B cell (primary cell): ENCODE measurements at regions not wholly inside any gene's neighbourhood (a gene's known extent, or its start where the extent isn't known, plus 50 kb on each side); places are given as distances from the start of the nearest gene placed in this dataset.
"Not testable (repeated sequence)": the region's sequence is repeated elsewhere in the genome, so short reads cannot be mapped to it uniquely, and the experiment has no call there.

ENCODE experiments used
- ATAC-seq: fragments of 200-7000 bp; cut with Tn5 transposase; one replicate; pipeline ENCODE4 v1.10.0; 2021; ENCODE audit warnings: low read depth, mild to moderate bottlenecking, moderate number of reproducible peaks, moderate library complexity
- CTCF ChIA-PET: fragments of 350-600 bp; sonication (Branson Sonifier 250); formaldehyde crosslinking; loops from one replicate; lab custom pipeline; 2021; ENCODE audit warnings: antibody characterized with exemption, inconsistent platforms; lab: Charles Lee
- POLR2A ChIA-PET: fragments of 350-600 bp; sonication (Branson Sonifier 250); formaldehyde crosslinking; loops from one replicate; lab custom pipeline; 2021; ENCODE audit warnings: antibody characterized with exemption; lab: Charles Lee
- DNase-seq: peaks from one replicate; pipeline ENCODE4 v3.0.0; 2013
- H2AFZ ChIP-seq: 2 replicates; pipeline ENCODE4 v1.6.1; 2012; ENCODE audit warnings: mild to moderate bottlenecking, low read depth, low read length; ENCODE audit not compliant: insufficient read depth, poor library complexity, severe bottlenecking
- H3K27ac ChIP-seq, 2 donors: 1 replicate in 1 of 2; 2 replicates in 1 of 2; pipeline ENCODE4 v1.5.1; 2012 to 2013; ENCODE audit warnings: low read length in 2 of 2, mild to moderate bottlenecking in 2 of 2, moderate library complexity in 1 of 2
- H3K27me3 ChIP-seq, 4 experiments: fragments of 200-600 bp in 1 of 4; sonication (generic) in 1 of 4; replicated peaks in 1 of 4; 1 replicate in 2 of 4; 2 replicates in 2 of 4; pipeline versions ENCODE4 v1.6.1 to v1.7.0; 2013 to 2016; ENCODE audit warnings: low read length in 3 of 4, mild to moderate bottlenecking in 2 of 4, mixed read lengths in 1 of 4, moderate library complexity in 1 of 4; ENCODE audit not compliant: insufficient read depth in 4 of 4, control insufficient read depth in 3 of 4; ENCODE audit errors: control extremely low read depth in 1 of 4
- H3K36me3 ChIP-seq, 2 experiments: replicated peaks in 1 of 2; 1 replicate in 1 of 2; 2 replicates in 1 of 2; pipeline versions ENCODE4 v1.6.1 to v1.7.1; 2013; ENCODE audit warnings: low read length in 1 of 2; ENCODE audit not compliant: insufficient read depth in 2 of 2, control insufficient read depth in 1 of 2; ENCODE audit errors: control extremely low read depth in 1 of 2, extremely low read depth in 1 of 2
- H3K4me1 ChIP-seq, 2 donors: fragments of 200-600 bp in 1 of 2; sonication (generic) in 1 of 2; 1 replicate in 1 of 2; 2 replicates in 1 of 2; pipeline versions ENCODE4 v1.5.1 to v1.6.1; 2013 to 2017; ENCODE audit warnings: low read length in 2 of 2; ENCODE audit not compliant: control insufficient read depth in 2 of 2, insufficient read depth in 2 of 2
- H3K4me2 ChIP-seq: replicated peaks from 2 replicates; pipeline ENCODE3; 2012; ENCODE audit warnings: mild to moderate bottlenecking, low read depth, low read length; ENCODE audit not compliant: poor library complexity, severe bottlenecking
- H3K4me3 ChIP-seq, 5 experiments: fragments of 200-600 bp in 1 of 5; sonication (generic) in 1 of 5; 1 replicate in 3 of 5; 2 replicates in 2 of 5; pipeline versions ENCODE4 v1.5.1 to v1.7.0; 2011 to 2016; ENCODE audit warnings: low read length in 4 of 5, mild to moderate bottlenecking in 4 of 5, low read depth in 2 of 5, control low read depth in 1 of 5, moderate library complexity in 1 of 5; ENCODE audit not compliant: insufficient read depth in 1 of 5; ENCODE audit errors: control extremely low read depth in 1 of 5, extremely low read depth in 1 of 5
- H3K79me2 ChIP-seq: fragments of 200-600 bp; sonication (generic); one replicate; pipeline ENCODE4 v1.6.0; 2016; ENCODE audit warnings: low read length; ENCODE audit not compliant: control insufficient read depth, insufficient read depth
- H3K9ac ChIP-seq: fragments of 200-600 bp; sonication (generic); 2 replicates; pipeline ENCODE4 v1.6.1; 2017; ENCODE audit warnings: mild to moderate bottlenecking, low read length, moderate library complexity
- H3K9me3 ChIP-seq, 3 donors: one replicate each; pipeline versions ENCODE4 v1.6.1 to v1.7.1; 2013; ENCODE audit warnings: low read length in 2 of 3; ENCODE audit not compliant: control insufficient read depth in 2 of 3, insufficient read depth in 1 of 3; ENCODE audit errors: control extremely low read depth in 1 of 3
- H4K20me1 ChIP-seq: 2 replicates; pipeline ENCODE4 v1.6.0; 2012; ENCODE audit warnings: mild to moderate bottlenecking, low read length; ENCODE audit not compliant: insufficient read depth, control insufficient read depth, poor library complexity, severe bottlenecking
- H3K27ac Mint-ChIP-seq: one replicate; pipeline ENCODE4 v1.8.0; 2021; ENCODE audit warnings: mixed read lengths
- H3K27me3 Mint-ChIP-seq: one replicate; pipeline ENCODE4 v1.8.0; 2021; ENCODE audit warnings: mixed read lengths
- H3K4me1 Mint-ChIP-seq: one replicate; pipeline ENCODE4 v1.8.0; 2021; ENCODE audit warnings: mixed read lengths
- H3K4me3 Mint-ChIP-seq: one replicate; pipeline ENCODE4 v1.8.0; 2021; ENCODE audit warnings: mixed read lengths
- H3K9me3 Mint-ChIP-seq: one replicate; pipeline ENCODE4 v1.8.0; 2022; ENCODE audit warnings: mixed read lengths; ENCODE audit not compliant: insufficient read depth
- WGBS: methylation state at CpG from one replicate; pipeline ENCODE4 v1.1.5; 2013; ENCODE audit warnings: missing lambda C conversion rate; ENCODE audit not compliant: insufficient coverage; 5-methylcytosine and 5-hydroxymethylcytosine counted together
- intact Hi-C: fragments of 100-400 bp; cut with micrococcal nuclease; formaldehyde crosslinking; loops from one replicate; pipeline ENCODE4 v1.10.0; 2022

GRCh38 chr15:24202297-24202696 lies 473.3 kb upstream of the NPAP1 start:
- not testable (repeated sequence) for H3K27ac Mint-ChIP-seq

GRCh38 chr15:24211742-24212476 lies 463.7 kb upstream of the NPAP1 start:
- H3K4me3 Mint-ChIP-seq, H3K4me1 Mint-ChIP-seq, H3K27me3 Mint-ChIP-seq, CTCF ChIA-PET, H3K9me3 Mint-ChIP-seq, ATAC-seq, H3K4me1 ChIP-seq, intact Hi-C loops, H3K27me3 ChIP-seq, H4K20me1 ChIP-seq, H3K27ac ChIP-seq, H3K79me2 ChIP-seq, H2AFZ ChIP-seq, H3K4me2 ChIP-seq, H3K4me3 ChIP-seq, H3K27ac Mint-ChIP-seq, H3K36me3 ChIP-seq, H3K9ac ChIP-seq, DNase-seq, POLR2A ChIA-PET, H3K9me3 ChIP-seq: not testable (repeated sequence)
- 89% methylated on average over 1 of the region's 6 CpGs for WGBS

More at GRCh38 chr15:24202297-24202696, 473.3 kb upstream of the NPAP1 start:
- H3K36me3 ChIP-seq, intact Hi-C loops, H4K20me1 ChIP-seq, H3K4me2 ChIP-seq, H3K4me1 ChIP-seq, H3K9me3 Mint-ChIP-seq, H3K4me3 Mint-ChIP-seq, H2AFZ ChIP-seq, H3K27me3 Mint-ChIP-seq, H3K9ac ChIP-seq, H3K4me3 ChIP-seq, H3K27me3 ChIP-seq, DNase-seq, POLR2A ChIA-PET, CTCF ChIA-PET, H3K79me2 ChIP-seq, ATAC-seq, H3K9me3 ChIP-seq, H3K4me1 Mint-ChIP-seq, H3K27ac ChIP-seq: not testable (repeated sequence)
- no CpG with 5 or more reads among the region's 2 CpGs for WGBS
